ENCODE measurements at regions not wholly inside any gene's neighbourhood (a gene's known extent, or its start where the extent isn't known, plus 50 kb on each side); places are given as distances from the start of the nearest gene placed in this dataset.
A peak's percentile ranks its signal among the peaks of the same experiment; 100 is the strongest.

DNA sequence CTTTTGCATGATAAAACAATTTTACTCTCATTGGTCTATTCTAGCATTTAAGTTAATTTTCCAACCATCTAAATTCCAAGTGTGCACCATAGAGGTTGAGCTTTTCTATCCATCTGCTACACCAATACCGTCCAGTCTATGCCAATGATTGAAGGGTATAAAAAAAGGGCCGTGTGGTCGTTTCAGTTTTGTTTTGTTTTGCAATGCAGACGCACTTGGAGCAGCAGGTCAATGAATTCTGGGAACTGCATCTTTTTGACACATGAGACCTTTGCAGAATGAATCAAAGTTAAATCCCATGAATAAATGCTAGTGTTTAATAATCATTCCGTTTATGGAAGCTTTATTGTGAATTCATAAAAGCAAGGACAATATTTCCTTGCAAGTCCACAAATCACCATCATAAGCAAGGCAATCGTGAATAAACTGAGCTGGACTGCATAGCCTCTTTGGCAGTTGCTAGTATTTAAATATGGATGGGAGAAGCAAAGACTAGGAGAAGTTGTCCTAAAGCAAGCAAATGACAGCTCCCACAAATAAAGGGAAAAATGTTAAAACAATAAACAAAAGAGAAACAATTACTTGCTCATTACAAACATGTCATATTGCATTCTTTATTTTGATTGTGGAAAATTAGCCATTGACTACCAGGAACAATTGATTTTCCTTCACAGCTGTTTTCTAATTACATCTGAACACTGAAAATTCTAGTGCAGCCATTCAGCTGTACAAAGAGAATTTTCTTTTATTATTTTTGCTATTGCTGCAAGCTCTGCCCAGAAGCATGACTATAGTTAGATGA, 649.7 kb upstream of the GJE1 start:
- peak overlapping the region; percentile 78 for H3K27ac ChIP-seq
- TF ChIP-seq, protein P1, sequence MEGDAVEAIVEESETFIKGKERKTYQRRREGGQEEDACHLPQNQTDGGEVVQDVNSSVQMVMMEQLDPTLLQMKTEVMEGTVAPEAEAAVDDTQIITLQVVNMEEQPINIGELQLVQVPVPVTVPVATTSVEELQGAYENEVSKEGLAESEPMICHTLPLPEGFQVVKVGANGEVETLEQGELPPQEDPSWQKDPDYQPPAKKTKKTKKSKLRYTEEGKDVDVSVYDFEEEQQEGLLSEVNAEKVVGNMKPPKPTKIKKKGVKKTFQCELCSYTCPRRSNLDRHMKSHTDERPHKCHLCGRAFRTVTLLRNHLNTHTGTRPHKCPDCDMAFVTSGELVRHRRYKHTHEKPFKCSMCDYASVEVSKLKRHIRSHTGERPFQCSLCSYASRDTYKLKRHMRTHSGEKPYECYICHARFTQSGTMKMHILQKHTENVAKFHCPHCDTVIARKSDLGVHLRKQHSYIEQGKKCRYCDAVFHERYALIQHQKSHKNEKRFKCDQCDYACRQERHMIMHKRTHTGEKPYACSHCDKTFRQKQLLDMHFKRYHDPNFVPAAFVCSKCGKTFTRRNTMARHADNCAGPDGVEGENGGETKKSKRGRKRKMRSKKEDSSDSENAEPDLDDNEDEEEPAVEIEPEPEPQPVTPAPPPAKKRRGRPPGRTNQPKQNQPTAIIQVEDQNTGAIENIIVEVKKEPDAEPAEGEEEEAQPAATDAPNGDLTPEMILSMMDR (IDR thresholded peaks at IDR 0.05), result no peak
- no peak for TF ChIP-seq ZFX (IDR thresholded peaks at IDR 0.05; ENCODE audit: borderline replicate concordance)

DNA sequence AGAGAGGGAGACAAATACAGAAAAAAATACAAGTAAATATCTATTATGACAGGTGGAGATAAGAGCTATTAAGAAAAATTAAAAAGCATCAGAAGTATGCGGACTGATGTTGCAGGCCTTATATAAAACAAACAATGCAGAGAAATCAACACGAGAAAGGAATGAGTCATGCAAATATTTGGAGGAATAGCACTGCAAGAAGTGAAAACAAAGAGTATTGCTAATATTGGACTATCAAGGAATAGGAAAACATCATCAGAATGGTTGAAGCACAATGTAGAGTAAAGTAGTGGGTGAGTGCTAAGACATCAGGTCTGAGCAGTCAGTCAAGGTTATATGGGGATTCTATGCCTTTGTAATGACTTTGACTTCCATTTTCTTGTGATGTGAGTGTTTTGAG, 657.5 kb upstream of the GJE1 start:
- no peak overlapping the region for H3K27ac ChIP-seq
- TF ChIP-seq ZFX (IDR thresholded peaks at IDR 0.05; ENCODE audit: borderline replicate concordance), result no peak

DNA sequence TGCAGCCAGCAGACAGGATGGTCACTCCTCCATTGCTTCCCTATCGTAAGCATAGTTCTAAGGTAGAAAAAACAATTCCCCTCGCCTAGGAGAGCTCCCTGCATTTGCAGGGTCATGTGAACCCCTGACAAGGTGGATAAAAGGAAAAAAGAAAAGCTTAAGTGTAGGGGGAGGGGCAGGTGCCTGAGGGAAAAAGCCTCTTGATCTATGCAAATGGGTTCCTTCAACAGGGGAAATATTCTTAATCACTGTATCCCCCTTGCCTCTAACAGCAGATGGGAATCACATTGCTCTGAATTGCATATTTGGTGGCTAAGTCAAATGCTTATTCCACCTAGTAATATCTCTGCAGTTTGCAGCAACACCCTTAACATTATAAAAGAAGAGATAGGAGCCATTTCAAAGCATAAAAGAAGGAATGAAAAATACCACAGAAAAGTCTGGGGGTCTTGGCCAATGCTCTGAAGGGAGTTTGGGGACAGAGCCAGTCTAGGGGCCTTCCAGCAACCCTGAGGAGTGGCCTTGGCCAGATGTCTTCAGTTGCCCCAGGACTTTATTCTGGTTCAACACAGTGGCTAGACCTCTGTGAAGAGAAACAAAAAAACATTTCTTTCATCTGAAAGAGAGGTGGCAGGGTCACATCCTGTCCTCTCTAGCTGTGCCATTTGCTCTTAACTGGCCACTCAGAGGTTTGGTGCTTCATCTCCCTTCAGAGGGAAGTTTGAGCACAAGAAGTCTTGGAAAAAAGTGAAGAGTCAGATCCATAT, 660.4 kb upstream of the GJE1 start:
- H3K27ac ChIP-seq, result no peak overlapping the region
- no peak for TF ChIP-seq ZFX (IDR thresholded peaks at IDR 0.05; ENCODE audit: borderline replicate concordance)
- TF ChIP-seq, protein P1 (IDR thresholded peaks at IDR 0.05), result no peak

DNA sequence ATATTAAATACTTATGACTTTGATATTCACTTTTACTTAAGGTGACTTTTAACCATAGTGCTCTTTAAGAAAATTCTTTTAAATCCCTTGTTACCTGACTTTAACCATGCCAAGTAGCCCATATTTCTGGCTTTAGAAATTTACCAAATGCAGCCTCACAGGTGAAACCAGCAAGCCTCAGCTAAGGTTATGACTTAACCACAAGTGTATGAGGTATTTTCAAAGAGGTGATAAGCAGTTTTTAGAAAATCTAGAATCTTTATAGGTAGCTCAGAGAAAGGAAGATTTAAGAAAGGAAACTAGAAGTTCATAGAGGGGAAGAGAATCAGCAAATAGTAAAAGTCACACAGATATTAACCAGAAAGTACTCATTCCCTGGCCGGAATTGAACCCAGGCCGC, 661.9 kb upstream of the GJE1 start:
- no peak overlapping the region for H3K27ac ChIP-seq
- TF ChIP-seq ZFX (IDR thresholded peaks at IDR 0.05; ENCODE audit: borderline replicate concordance), result no peak
- TF ChIP-seq, protein P1 (IDR thresholded peaks at IDR 0.05), result no peak

DNA sequence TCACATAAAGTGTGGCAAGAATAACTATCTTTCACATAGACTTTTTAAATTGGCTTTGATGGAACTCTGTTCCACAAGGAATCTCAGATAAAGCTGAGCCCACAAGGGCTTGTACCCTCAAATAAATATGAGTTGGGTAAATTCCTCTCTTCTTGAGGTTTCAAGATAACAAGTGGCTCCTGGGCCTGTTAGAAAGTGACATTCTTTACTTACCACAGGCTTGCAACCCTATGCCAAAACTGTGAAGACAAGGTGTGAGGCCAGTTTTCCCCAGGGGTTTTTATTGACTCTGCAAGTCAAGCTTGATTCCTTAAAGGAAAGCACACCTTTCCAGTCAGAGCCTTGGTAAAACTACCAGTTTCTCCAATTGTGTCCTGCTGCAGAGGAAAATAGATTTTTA, 664.8 kb upstream of the GJE1 start:
- no peak for TF ChIP-seq ZFX (IDR thresholded peaks at IDR 0.05; ENCODE audit: borderline replicate concordance)
- TF ChIP-seq, protein P1 (IDR thresholded peaks at IDR 0.05), result no peak
- no peak overlapping the region for H3K27ac ChIP-seq

DNA sequence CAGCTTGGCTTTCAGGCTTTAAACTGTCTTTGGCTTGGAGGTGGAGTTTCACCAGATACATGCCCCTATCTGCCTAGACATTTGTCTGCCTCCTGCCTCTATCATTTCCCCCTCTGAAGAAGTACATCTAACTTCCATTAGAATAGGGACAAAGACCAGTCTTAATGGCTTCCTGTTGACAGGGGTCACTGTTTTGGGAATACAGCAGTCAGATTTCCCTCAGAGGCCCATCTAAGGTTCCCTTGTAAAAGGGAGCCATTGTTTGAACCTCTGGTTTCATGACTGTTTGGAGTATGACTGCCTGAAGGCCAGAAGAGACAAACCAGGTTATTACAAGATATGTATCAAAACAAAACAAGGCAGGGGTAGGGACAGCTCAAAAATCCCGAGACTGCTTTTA, 665.7 kb upstream of the GJE1 start:
- H3K27ac ChIP-seq, result no peak overlapping the region
- TF ChIP-seq ZFX (IDR thresholded peaks at IDR 0.05; ENCODE audit: borderline replicate concordance), result no peak
- TF ChIP-seq, protein P1 (IDR thresholded peaks at IDR 0.05), result no peak

DNA sequence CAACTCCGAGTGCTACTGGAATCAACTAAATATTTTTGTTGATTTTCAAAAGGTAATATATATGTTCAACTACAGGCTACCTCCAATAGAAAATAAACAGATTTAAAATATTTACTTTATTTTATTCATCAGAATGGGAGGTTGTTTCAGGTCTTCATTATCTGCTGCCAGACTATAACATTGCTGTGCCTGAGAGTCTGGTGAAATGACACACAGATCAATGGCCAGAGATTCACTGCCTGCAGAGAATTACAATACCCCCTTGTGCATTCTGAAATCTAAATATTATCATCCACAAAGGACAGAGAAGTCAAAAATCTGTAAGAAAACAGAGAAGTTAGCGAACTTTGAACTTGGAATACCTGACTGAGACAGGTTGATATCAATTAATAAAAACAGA, 667.8 kb upstream of the GJE1 start:
- no peak overlapping the region for H3K27ac ChIP-seq
- TF ChIP-seq, protein P1 (IDR thresholded peaks at IDR 0.05), result no peak
- no peak for TF ChIP-seq ZFX (IDR thresholded peaks at IDR 0.05; ENCODE audit: borderline replicate concordance)
